ENCODE measurements at regions not wholly inside any gene's neighbourhood (a gene's known extent, or its start where the extent isn't known, plus 50 kb on each side); places are given as distances from the start of the nearest gene placed in this dataset.

DNA sequence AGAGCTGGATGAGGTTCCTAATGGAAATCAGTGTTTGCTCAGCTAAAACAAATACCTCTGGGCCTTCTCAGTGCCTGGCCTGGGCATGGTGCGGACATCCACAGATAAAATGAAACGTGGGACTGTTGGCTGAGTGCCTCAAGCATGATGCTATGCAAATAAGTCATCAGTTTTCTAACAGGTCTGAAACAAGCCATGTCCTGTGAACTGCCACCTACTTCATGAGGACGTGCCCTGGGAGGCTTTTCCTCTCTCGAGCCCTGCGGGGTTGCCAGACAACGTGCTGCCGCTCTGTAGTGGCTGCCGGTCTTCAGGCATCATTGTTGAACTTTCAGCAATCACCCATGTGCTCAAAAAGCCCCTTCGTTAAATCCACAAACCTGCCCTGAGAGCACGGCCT is 240.4 kb upstream of the IRX2 start:
- Histone ChIP-seq H3K4ac (replicated peaks; ENCODE audit: insufficient read length, low read depth, low read length) (no peak overlapping the region), H3K9me3 (ENCODE audit: insufficient read depth in 2 of 2, low read depth in 1 of 2, low read length in 1 of 2) (no peaks in the 10 kb centered on the region), H2BK5ac (ENCODE audit: low read depth, low read length) (no peak overlapping the region), H3K27ac (ENCODE audit: low read depth, low read length) (no peak overlapping the region), H4K91ac (replicated peaks; ENCODE audit: insufficient read length, low read length) (no peak overlapping the region), H3K9ac (replicated peaks in 1 of 4; ENCODE audit: extremely low read depth in 1 of 4, low read depth in 3 of 4, low read length in 3 of 4) (no peak overlapping the region), H2AFZ (ENCODE audit: low read length) (peak overlapping the region; percentile 74; the same call in 1 of the 2 replicates), H3K18ac (ENCODE audit: extremely low read depth, low read length) (no peak overlapping the region), H3K36me3 (ENCODE audit: control insufficient read depth in 2 of 4, insufficient read depth in 4 of 4, low read length in 3 of 4) (no peaks in the 10 kb centered on the region), H4K5ac (ENCODE audit: insufficient read length, low read depth, low read length) (no peak overlapping the region), H3K4me1 (replicated peaks in 1 of 4; ENCODE audit: control insufficient read depth in 3 of 4, insufficient read depth in 4 of 4, low read length in 3 of 4) (peaks cover 0 to 2% (median 0%) of the 10 kb centered on the region in 4 experiments; a peak in 1 of 7 replicates), H3K14ac (ENCODE audit: insufficient read length) (no peak overlapping the region), H4K8ac (ENCODE audit: extremely low read depth, insufficient read depth, low read length) (no peak overlapping the region; the same call in 1 of the 2 replicates), H2BK20ac (ENCODE audit: low read length) (no peak overlapping the region), H3K4me3 (ENCODE audit: extremely low read depth in 1 of 4, insufficient read depth in 2 of 4, low read depth in 3 of 4, low read length in 4 of 4) (no peak overlapping the region), H3K79me2 (ENCODE audit: control insufficient read depth in 1 of 2, insufficient read depth in 2 of 2, low read length in 2 of 2) (no peaks in the 10 kb centered on the region), H3K4me2 (ENCODE audit: insufficient read depth in 1 of 2, low read depth in 2 of 2, low read length in 2 of 2) (no peak overlapping the region), H2BK15ac (ENCODE audit: low read length) (no peak overlapping the region), H2BK120ac (replicated peaks; ENCODE audit: low read depth, low read length) (no peak overlapping the region), H2AK5ac (ENCODE audit: low read depth, low read length) (no peak overlapping the region), H3K23ac (ENCODE audit: insufficient read length) (no peak overlapping the region), H3K23me2 (ENCODE audit: low read depth, low read length) (no peaks in the 10 kb centered on the region), H3K27me3 (replicated peaks in 1 of 4; ENCODE audit: control insufficient read depth in 3 of 4, extremely low read depth in 1 of 4, insufficient read depth in 3 of 4, low read length in 3 of 4) (no peaks in the 10 kb centered on the region), H4K20me1 (replicated peaks in 1 of 2; ENCODE audit: control insufficient read depth in 1 of 2, insufficient read depth in 2 of 2, low read length in 2 of 2) (no peaks in the 10 kb centered on the region), H3K79me1 (ENCODE audit: low read depth, low read length) (no peaks in the 10 kb centered on the region), H3K56ac (replicated peaks; ENCODE audit: insufficient read length, low read depth, low read length) (no peak overlapping the region), H2BK12ac (ENCODE audit: low read depth, low read length) (no peak overlapping the region)
- TF ChIP-seq CEBPB (IDR thresholded peaks at IDR 0.05; ENCODE audit: low read depth, low read length) (no peak), ZNF274 (IDR thresholded peaks at IDR 0.05; ENCODE audit: borderline replicate concordance, extremely low read depth, low read length) (no peak), EZH2 (IDR thresholded peaks at IDR 0.05; ENCODE audit: low read depth, low read length, severe bottlenecking) (no peak), CBX5 (IDR thresholded peaks at IDR 0.05; ENCODE audit: low read depth, low read length) (no peak)
- TF ChIP-seq, protein P1, sequence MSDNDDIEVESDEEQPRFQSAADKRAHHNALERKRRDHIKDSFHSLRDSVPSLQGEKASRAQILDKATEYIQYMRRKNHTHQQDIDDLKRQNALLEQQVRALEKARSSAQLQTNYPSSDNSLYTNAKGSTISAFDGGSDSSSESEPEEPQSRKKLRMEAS (IDR thresholded peaks at IDR 0.05), result no peak
- DNase-seq (ENCODE audit: low read depth in 1 of 2, low spot score in 2 of 2) (no peak), FAIRE-seq (no peak)
- WGBS, 2 experiments (ENCODE audit: extremely low coverage in 1 of 2, insufficient coverage in 1 of 2, insufficient read length in 1 of 2, insufficient replicate concordance in 2 of 2, low coverage in 1 of 2, low lambda C conversion rate in 2 of 2, missing lambda C conversion rate in 1 of 2), result 85% methylated on average over 10 of the region's 10 CpGs; no CpG with 5 or more reads in 1 of the 2 experiments
- POLR2A ChIA-PET (ENCODE audit: partially characterized antibody), result no interaction called here
- CTCF ChIA-PET (ENCODE audit: partially characterized antibody), result no interaction called here
